Kidney (tissue), 13 donors: ENCODE measurements at regions not wholly inside any gene's neighbourhood (a gene's known extent, or its start where the extent isn't known, plus 50 kb on each side); places are given as distances from the start of the nearest gene placed in this dataset.

ENCODE experiments used
- DNase-seq, 5 donors: peaks; one replicate each; pipeline ENCODE4 v3.0.0-alpha.2; 2013 to 2020
- FAIRE-seq: peaks from 2 replicates; lab custom pipeline; 2012; peaks lifted over from hg19 to GRCh38; lab: Jason Lieb, UNC
- H3K27ac ChIP-seq, 2 donors: one replicate each; pipeline ENCODE4 v1.7.0; 2013; ENCODE audit warnings: low read depth in 2 of 2, low read length in 2 of 2, inconsistent platforms in 1 of 2
- H3K27me3 ChIP-seq: one replicate; pipeline ENCODE4 v1.7.1; 2013; ENCODE audit warnings: low read length, inconsistent platforms; ENCODE audit not compliant: control insufficient read depth, insufficient read depth
- H3K36me3 ChIP-seq, 3 donors: one replicate each; pipeline versions ENCODE4 v1.7.0 to v1.7.1; 2013; ENCODE audit warnings: low read length in 3 of 3, control low read depth in 1 of 3, inconsistent platforms in 1 of 3; ENCODE audit not compliant: insufficient read depth in 3 of 3, control insufficient read depth in 2 of 3
- H3K4me1 ChIP-seq, 3 donors: one replicate each; pipeline versions ENCODE4 v1.7.0 to v1.7.1; 2013; ENCODE audit warnings: low read length in 3 of 3, inconsistent platforms in 1 of 3, low read depth in 1 of 3; ENCODE audit not compliant: control insufficient read depth in 2 of 3, insufficient read depth in 2 of 3
- H3K4me3 ChIP-seq, 3 donors: one replicate each; pipeline versions ENCODE4 v1.7.0 to v1.8.1; 2013; ENCODE audit warnings: low read length in 3 of 3, control low read depth in 1 of 3, inconsistent platforms in 1 of 3
- H3K9ac ChIP-seq, 3 donors: one replicate each; pipeline versions ENCODE4 v1.7.0 to v1.7.1; 2013; ENCODE audit warnings: low read length in 3 of 3, control low read depth in 1 of 3, inconsistent platforms in 1 of 3
- H3K9me3 ChIP-seq, 3 donors: one replicate each; pipeline versions ENCODE4 v1.7.0 to v1.7.1; 2013; ENCODE audit warnings: low read length in 3 of 3, control low read depth in 1 of 3, inconsistent platforms in 1 of 3; ENCODE audit not compliant: control insufficient read depth in 2 of 3, insufficient read depth in 1 of 3
- intact Hi-C: fragments of 100-400 bp; cut with DNase I; formaldehyde crosslinking; loops from one replicate; pipeline ENCODE4 v1.11.1; 2022
- TF ChIP-seq, protein P1 (sequence below): IDR thresholded peaks from 3 replicates; pipeline ENCODE4 v1.5.1; 2012; ENCODE audit warnings: mild to moderate bottlenecking, moderate library complexity, borderline replicate concordance; ENCODE audit not compliant: insufficient read depth; ENCODE audit errors: extremely low read depth
- donor health status: control.
- donor health status: control.
- donor health status: control.
- donor health status: control.
- donor health status: control.
- donor health status: DM: yes; HTN: yes; CAD: no.
- donor health status: Normal renal cell carcinoma (clear cell type).

GRCh38 chr3:189053322-189053721, 118.4 kb upstream of the TPRG1 start:
- Histone ChIP-seq H3K4me3 (no peak overlapping the region), H3K4me1 (no peaks in the 10 kb centered on the region), H3K9ac (no peak overlapping the region), H3K36me3 (no peaks in the 10 kb centered on the region), H3K9me3 (peaks cover 0 to 3% (median 0%) of the 10 kb centered on the region in 3 donors), H3K27me3 (no peaks in the 10 kb centered on the region), H3K27ac (no peak overlapping the region)
- DNase-seq (no peak), FAIRE-seq (no peak)
- intact Hi-C loops, result no loop called here
- TF ChIP-seq, protein P1, sequence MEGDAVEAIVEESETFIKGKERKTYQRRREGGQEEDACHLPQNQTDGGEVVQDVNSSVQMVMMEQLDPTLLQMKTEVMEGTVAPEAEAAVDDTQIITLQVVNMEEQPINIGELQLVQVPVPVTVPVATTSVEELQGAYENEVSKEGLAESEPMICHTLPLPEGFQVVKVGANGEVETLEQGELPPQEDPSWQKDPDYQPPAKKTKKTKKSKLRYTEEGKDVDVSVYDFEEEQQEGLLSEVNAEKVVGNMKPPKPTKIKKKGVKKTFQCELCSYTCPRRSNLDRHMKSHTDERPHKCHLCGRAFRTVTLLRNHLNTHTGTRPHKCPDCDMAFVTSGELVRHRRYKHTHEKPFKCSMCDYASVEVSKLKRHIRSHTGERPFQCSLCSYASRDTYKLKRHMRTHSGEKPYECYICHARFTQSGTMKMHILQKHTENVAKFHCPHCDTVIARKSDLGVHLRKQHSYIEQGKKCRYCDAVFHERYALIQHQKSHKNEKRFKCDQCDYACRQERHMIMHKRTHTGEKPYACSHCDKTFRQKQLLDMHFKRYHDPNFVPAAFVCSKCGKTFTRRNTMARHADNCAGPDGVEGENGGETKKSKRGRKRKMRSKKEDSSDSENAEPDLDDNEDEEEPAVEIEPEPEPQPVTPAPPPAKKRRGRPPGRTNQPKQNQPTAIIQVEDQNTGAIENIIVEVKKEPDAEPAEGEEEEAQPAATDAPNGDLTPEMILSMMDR, result no peak

GRCh38 chr3:189056646-189057335, 115.0 kb upstream of the TPRG1 start:
- no peaks in the 10 kb centered on the region for H3K9me3 ChIP-seq
- no peaks in the 10 kb centered on the region for H3K4me1 ChIP-seq
- FAIRE-seq, result no peak
- intact Hi-C loops, result no loop called here
- H3K9ac ChIP-seq, result no peak overlapping the region
- H3K27me3 ChIP-seq, result no peaks in the 10 kb centered on the region
- DNase-seq, result no peak
- H3K36me3 ChIP-seq, result no peaks in the 10 kb centered on the region
- TF ChIP-seq, protein P1, result no peak
- no peak overlapping the region for H3K4me3 ChIP-seq
- no peak overlapping the region for H3K27ac ChIP-seq

GRCh38 chr3:189057369-189057768, 114.4 kb upstream of the TPRG1 start:
- no peak for DNase-seq
- no peaks in the 10 kb centered on the region for H3K4me1 ChIP-seq
- no peaks in the 10 kb centered on the region for H3K36me3 ChIP-seq
- H3K27me3 ChIP-seq, result no peaks in the 10 kb centered on the region
- no peak overlapping the region for H3K4me3 ChIP-seq
- H3K27ac ChIP-seq, result no peak overlapping the region
- TF ChIP-seq, protein P1, result no peak
- no peak for FAIRE-seq
- no peak overlapping the region for H3K9ac ChIP-seq
- intact Hi-C loops, result no loop called here
- H3K9me3 ChIP-seq, result no peaks in the 10 kb centered on the region

- peaks cover 0 to 3% (median 1%) of the 10 kb centered on the region in 3 donors for H3K9me3 ChIP-seq
- intact Hi-C loops, result no loop called here
- no peak overlapping the region for H3K4me3 ChIP-seq
- H3K4me1 ChIP-seq, result no peaks in the 10 kb centered on the region
- no peak overlapping the region for H3K9ac ChIP-seq
- DNase-seq (no peak), FAIRE-seq (no peak)
- no peak overlapping the region for H3K27ac ChIP-seq
- no peaks in the 10 kb centered on the region for H3K27me3 ChIP-seq
- TF ChIP-seq, protein P1, result no peak
- no peaks in the 10 kb centered on the region for H3K36me3 ChIP-seq
These were observed 113.7 kb upstream of the TPRG1 start for GRCh38 chr3:189058071-189058470.
